ENCODE measurements at regions not wholly inside any gene's neighbourhood (a gene's known extent, or its start where the extent isn't known, plus 50 kb on each side); places are given as distances from the start of the nearest gene placed in this dataset.
"Not testable (repeated sequence)": the region's sequence is repeated elsewhere in the genome, so short reads cannot be mapped to it uniquely, and the experiment has no call there.

DNA sequence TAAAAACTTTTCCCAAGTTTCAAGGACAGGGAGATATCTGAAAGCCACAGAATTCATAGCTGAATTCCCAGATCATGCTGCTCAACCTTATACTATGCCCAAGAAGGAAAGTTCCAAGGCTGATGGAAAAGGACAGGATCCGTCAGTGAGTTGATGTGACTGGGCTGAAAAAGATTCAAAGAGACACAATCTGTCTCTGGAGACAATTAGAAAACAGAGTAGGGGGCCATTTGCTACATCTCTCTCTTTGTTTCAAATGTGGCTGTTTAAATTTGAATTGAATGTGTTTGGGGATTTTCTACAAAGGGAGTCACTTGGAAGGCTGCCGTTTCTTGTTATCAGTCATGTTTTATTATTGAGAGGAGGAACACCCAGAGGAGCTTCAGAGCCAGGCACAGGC is 292.6 kb downstream of the NUF2 start:
- Histone ChIP-seq H3K4me1 (ENCODE audit: insufficient read depth) (peaks cover 2% of the 10 kb centered on the region), H3K36me3 (no peaks in the 10 kb centered on the region), H3K27me3 (no peaks in the 10 kb centered on the region), H3K27ac (no peak overlapping the region), H3K4me3 (no peak overlapping the region), H3K9me3 (no peaks in the 10 kb centered on the region)
- WGBS, 3 donors, result 3 to 12% (median 4%) methylated on average over 2 of the region's 2 CpGs
- no peak for DNase-seq
- TF ChIP-seq, protein P1, sequence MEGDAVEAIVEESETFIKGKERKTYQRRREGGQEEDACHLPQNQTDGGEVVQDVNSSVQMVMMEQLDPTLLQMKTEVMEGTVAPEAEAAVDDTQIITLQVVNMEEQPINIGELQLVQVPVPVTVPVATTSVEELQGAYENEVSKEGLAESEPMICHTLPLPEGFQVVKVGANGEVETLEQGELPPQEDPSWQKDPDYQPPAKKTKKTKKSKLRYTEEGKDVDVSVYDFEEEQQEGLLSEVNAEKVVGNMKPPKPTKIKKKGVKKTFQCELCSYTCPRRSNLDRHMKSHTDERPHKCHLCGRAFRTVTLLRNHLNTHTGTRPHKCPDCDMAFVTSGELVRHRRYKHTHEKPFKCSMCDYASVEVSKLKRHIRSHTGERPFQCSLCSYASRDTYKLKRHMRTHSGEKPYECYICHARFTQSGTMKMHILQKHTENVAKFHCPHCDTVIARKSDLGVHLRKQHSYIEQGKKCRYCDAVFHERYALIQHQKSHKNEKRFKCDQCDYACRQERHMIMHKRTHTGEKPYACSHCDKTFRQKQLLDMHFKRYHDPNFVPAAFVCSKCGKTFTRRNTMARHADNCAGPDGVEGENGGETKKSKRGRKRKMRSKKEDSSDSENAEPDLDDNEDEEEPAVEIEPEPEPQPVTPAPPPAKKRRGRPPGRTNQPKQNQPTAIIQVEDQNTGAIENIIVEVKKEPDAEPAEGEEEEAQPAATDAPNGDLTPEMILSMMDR (IDR thresholded peaks at IDR 0.05), result no peak
- TF ChIP-seq POLR2A (IDR thresholded peaks at IDR 0.05) (no peak), EP300 (IDR thresholded peaks at IDR 0.05) (no peak)
- intact Hi-C loops (cut with DNase I), result no loop called here

DNA sequence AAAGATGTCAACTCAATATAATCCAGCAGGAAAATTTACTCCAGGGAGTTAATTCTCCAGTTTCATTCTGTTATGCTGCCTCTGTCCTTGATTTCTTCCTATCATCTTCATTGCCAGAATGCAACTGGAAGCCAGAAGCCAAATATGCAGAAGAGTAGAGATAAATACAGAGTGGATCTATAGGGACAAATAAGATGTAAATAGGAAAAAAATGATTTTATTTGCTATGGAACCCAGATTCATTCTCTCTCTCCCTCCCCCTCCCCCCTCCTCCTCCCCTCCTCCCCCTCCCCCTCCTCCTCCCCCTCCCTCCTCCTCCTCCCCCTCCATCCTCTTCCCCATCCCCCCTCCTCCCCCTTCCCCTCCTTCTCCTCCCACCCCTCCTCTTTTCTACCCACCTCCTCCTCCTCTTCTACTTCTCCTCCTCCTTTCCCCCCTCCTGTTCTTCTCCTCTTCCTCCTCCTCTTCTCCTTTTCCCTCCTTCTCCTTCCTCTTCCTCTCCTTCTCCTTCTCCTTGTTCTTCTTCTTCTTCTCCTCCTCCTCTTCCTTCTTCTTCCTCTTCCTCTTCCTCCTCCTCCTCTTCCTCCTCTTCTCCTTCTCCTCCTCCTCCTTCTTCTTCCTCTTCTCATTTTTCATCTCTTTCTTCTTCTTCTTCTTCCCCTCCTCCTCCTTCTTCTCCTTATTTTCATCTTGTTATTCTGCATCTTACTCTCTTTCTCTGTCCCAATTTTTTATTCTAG is 306.4 kb downstream of the NUF2 start:
- DNase-seq, result no peak
- TF ChIP-seq EP300 (IDR thresholded peaks at IDR 0.05) (no peak), POLR2A (IDR thresholded peaks at IDR 0.05) (no peak)
- TF ChIP-seq, protein P1 (IDR thresholded peaks at IDR 0.05), result no peak
- no peaks in the 10 kb centered on the region for H3K27me3 ChIP-seq
- no peak overlapping the region for H3K4me3 ChIP-seq
- H3K4me1 ChIP-seq (ENCODE audit: insufficient read depth), result no peaks in the 10 kb centered on the region
- H3K36me3 ChIP-seq, result no peaks in the 10 kb centered on the region
- H3K27ac ChIP-seq, result no peak overlapping the region
- no peaks in the 10 kb centered on the region for H3K9me3 ChIP-seq
- intact Hi-C loops (cut with DNase I), result no loop called here

DNA sequence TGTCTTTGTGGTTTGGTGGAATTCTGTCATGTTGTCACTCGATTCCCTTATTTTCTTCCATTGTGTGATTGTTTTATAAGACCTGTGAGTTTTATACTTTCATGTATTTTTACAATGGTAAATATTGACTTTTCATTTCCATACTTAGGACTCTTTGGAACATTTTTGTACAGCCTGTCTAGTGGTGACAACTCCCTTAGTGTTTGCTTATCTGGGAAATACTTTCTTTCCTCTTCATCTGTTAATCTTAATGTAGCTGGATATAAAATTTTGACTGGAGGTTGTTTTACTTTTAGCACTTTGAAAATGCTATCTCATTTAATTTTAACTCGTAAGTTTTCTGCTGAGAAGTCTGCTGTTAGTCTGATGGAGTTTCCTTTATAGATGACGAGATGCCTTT is 310.5 kb downstream of the NUF2 start:
- no peaks in the 10 kb centered on the region for H3K27me3 ChIP-seq
- TF ChIP-seq EP300 (IDR thresholded peaks at IDR 0.05), result no peak
- no peak for TF ChIP-seq POLR2A (IDR thresholded peaks at IDR 0.05)
- TF ChIP-seq, protein P1 (IDR thresholded peaks at IDR 0.05), result no peak
- no peak overlapping the region for H3K27ac ChIP-seq
- H3K36me3 ChIP-seq, result no peaks in the 10 kb centered on the region
- H3K4me1 ChIP-seq (ENCODE audit: insufficient read depth), result no peaks in the 10 kb centered on the region
- 83 to 91% (median 88%) methylated on average over 3 of the region's 3 CpGs for WGBS, 3 donors
- DNase-seq, result no peak
- H3K4me3 ChIP-seq, result no peak overlapping the region
- no peaks in the 10 kb centered on the region for H3K9me3 ChIP-seq
- intact Hi-C loops (cut with DNase I), result no loop called here

DNA sequence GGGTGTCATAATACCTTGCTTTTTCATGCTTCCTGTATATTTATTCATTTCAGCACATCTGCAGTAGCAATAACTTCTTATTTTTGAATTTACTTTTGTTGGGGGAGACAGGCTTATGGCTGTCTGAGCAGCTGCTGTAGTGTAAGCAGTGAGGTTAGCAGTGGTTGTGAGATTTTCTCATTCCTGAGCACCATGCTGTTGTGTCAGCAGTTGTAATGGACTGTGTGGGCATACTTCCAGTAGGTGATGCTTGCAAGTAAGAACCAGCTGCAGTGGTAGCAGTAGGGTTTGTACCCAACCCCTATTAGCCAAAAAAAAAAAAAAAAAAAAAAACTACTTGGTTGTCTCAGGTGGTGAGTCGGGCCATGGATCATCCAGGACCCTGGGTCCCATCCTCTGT is 311.6 kb downstream of the NUF2 start:
- H3K4me1 ChIP-seq (ENCODE audit: insufficient read depth), result no peaks in the 10 kb centered on the region
- no peak overlapping the region for H3K4me3 ChIP-seq
- H3K27me3 ChIP-seq, result no peaks in the 10 kb centered on the region
- no peak for DNase-seq
- H3K9me3 ChIP-seq, result no peaks in the 10 kb centered on the region
- H3K36me3 ChIP-seq, result no peaks in the 10 kb centered on the region
- 87 to 96% (median 96%) methylated on average over 1 of the region's 1 CpG for WGBS, 3 donors
- no peak overlapping the region for H3K27ac ChIP-seq
- intact Hi-C loops (cut with DNase I), result no loop called here
- TF ChIP-seq POLR2A (IDR thresholded peaks at IDR 0.05) (no peak), EP300 (IDR thresholded peaks at IDR 0.05) (no peak)
- TF ChIP-seq, protein P1 (IDR thresholded peaks at IDR 0.05), result no peak

DNA sequence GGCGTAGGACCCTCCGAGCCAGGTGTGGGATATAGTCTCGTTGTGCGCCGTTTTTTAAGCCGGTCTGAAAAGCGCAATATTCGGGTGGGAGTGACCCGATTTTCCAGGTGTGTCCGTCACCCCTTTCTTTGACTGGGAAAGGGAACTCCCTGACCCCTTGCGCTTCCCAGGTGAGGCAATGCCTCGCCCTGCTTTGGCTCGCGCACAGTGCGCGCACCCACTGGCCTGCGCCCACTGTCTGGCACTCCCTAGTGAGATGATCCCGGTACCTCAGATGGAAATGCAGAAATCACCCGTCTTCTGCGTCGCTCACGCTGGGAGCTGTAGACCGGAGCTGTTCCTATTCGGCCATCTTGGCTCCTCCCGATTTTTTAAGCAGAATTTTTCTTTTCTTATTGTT is 323.9 kb downstream of the NUF2 start:
- H3K4me3 ChIP-seq; intact Hi-C loops (cut with DNase I); H3K9me3 ChIP-seq; H3K4me1 ChIP-seq (ENCODE audit: insufficient read depth); DNase-seq; H3K27ac ChIP-seq; H3K27me3 ChIP-seq; H3K36me3 ChIP-seq: not testable (repeated sequence)
- WGBS, 3 donors, result 91 to 97% (median 95%) methylated on average over 23 to 25 of the region's 25 CpGs
